Thyroid gland (tissue), 4 donors: ENCODE measurements at regions not wholly inside any gene's neighbourhood (a gene's known extent, or its start where the extent isn't known, plus 50 kb on each side); places are given as distances from the start of the nearest gene placed in this dataset.

Experiments
- DNase-seq, 2 donors: peaks; one replicate each; pipeline ENCODE4 v3.0.0-alpha.2; 2019
- H3K27ac ChIP-seq, 3 donors: fragments of 200-600 bp; sonication (generic); 1 replicate in 2 of 3; 2 replicates in 1 of 3; pipeline ENCODE4 v1.5.1; 2016 to 2019; ENCODE audit warnings: mild to moderate bottlenecking in 1 of 3, moderate library complexity in 1 of 3
- H3K27me3 ChIP-seq: fragments of 200-600 bp; sonication (generic); one replicate; pipeline ENCODE4 v1.5.1; 2019
- H3K36me3 ChIP-seq, 2 donors: fragments of 200-600 bp; sonication (generic); one replicate each; pipeline ENCODE4 v1.5.1; 2016 to 2019
- H3K4me1 ChIP-seq, 2 donors: fragments of 200-600 bp; sonication (generic); one replicate each; pipeline ENCODE4 v1.5.1; 2017 to 2019
- H3K4me3 ChIP-seq, 3 donors: fragments of 200-600 bp; sonication (generic); replicated peaks in 1 of 3; 1 replicate in 2 of 3; 2 replicates in 1 of 3; pipeline ENCODE4 v1.5.1; 2016; ENCODE audit warnings: mild to moderate bottlenecking in 1 of 3
- H3K9me3 ChIP-seq: fragments of 200-600 bp; sonication (generic); one replicate; pipeline ENCODE4 v1.5.1; 2017
- CTCF ChIP-seq, 6 experiments: fragments of 200-600 bp in 3 of 6; fragments of 450-650 bp in 3 of 6; sonication (generic) in 3 of 6; IDR thresholded peaks; one replicate each; pipeline ENCODE4 v1.5.1; 2016 to 2019; ENCODE audit warnings: antibody characterized with exemption in 6 of 6, mild to moderate bottlenecking in 2 of 6, inconsistent platforms in 1 of 6, moderate library complexity in 1 of 6
- POLR2A ChIP-seq, 2 donors: fragments of 450-650 bp; IDR thresholded peaks; one replicate each; pipeline ENCODE4 v1.6.1; 2017; ENCODE audit warnings: antibody characterized with exemption in 2 of 2, mild to moderate bottlenecking in 2 of 2, moderate library complexity in 1 of 2
- WGBS, 2 donors: methylation state at CpG; one replicate each; pipeline ENCODE4 v1.1.5; 2017; 5-methylcytosine and 5-hydroxymethylcytosine counted together
- intact Hi-C: fragments of 100-400 bp; cut with DNase I; formaldehyde crosslinking; loops from one replicate; pipeline ENCODE4 v1.15.1; 2023

GRCh38 chr9:108094676-108094993 lies 605.1 kb upstream of the KLF4 start:
- 86 to 92% methylated on average over 2 of the region's 2 CpGs for WGBS, 2 donors
- H3K4me1 ChIP-seq = no peaks in the 10 kb centered on the region
- H3K27ac ChIP-seq = no peak overlapping the region
- intact Hi-C loops = loop anchor here (5.0 kb wide), 1 partner anchor 338 kb away; no protein-coding TSS in a partner anchor
- H3K9me3 ChIP-seq = no peaks in the 10 kb centered on the region
- TF ChIP-seq POLR2A (IDR thresholded peaks at IDR 0.05) (no peak), CTCF (IDR thresholded peaks at IDR 0.05) (no peak)
- no peaks in the 10 kb centered on the region for H3K36me3 ChIP-seq
- DNase-seq = no peak
- no peak overlapping the region for H3K4me3 ChIP-seq
- no peaks in the 10 kb centered on the region for H3K27me3 ChIP-seq

- Histone ChIP-seq H3K27me3 (no peaks in the 10 kb centered on the region), H3K4me3 (no peak overlapping the region), H3K36me3 (no peaks in the 10 kb centered on the region), H3K4me1 (no peaks in the 10 kb centered on the region), H3K9me3 (no peaks in the 10 kb centered on the region), H3K27ac (no peak overlapping the region)
- TF ChIP-seq POLR2A (IDR thresholded peaks at IDR 0.05) = no peak
- no peak for TF ChIP-seq CTCF (IDR thresholded peaks at IDR 0.05)
- intact Hi-C loops = loop anchor here (5.0 kb wide), 1 partner anchor 338 kb away; no protein-coding TSS in a partner anchor
- WGBS, 2 donors = 60 to 73% methylated on average over 1 of the region's 1 CpG
- no peak for DNase-seq
These were observed 604.5 kb upstream of the KLF4 start for GRCh38 chr9:108093773-108094675.

DNA sequence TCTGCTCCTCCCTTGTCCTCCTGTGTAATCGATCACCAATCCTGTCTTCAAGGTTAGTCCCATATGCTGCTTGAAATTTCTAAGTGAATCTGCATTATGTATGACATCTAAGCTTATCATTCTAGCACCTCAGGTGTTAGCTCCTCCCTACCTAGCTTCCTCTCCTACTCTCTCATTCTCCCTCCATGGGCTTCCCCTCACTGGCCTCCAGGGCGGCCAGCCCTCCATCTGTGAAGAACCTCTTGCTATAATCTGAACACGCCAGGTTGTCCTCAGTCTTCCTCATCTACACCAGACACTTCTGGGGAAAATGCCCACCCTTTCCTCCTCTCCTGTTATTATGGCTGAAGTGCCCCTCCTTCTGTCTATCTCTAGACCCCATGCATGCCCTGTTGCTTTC lies 599.3 kb upstream of the KLF4 start:
- no peak for DNase-seq
- Histone ChIP-seq H3K4me1 (no peaks in the 10 kb centered on the region), H3K27me3 (no peaks in the 10 kb centered on the region), H3K27ac (no peak overlapping the region), H3K36me3 (no peaks in the 10 kb centered on the region), H3K9me3 (no peaks in the 10 kb centered on the region), H3K4me3 (no peak overlapping the region)
- intact Hi-C loops = no loop called here
- TF ChIP-seq POLR2A (IDR thresholded peaks at IDR 0.05) = no peak
- TF ChIP-seq CTCF (IDR thresholded peaks at IDR 0.05) = no peak
- 88 to 92% methylated on average over 3 of the region's 3 CpGs for WGBS, 2 donors

DNA sequence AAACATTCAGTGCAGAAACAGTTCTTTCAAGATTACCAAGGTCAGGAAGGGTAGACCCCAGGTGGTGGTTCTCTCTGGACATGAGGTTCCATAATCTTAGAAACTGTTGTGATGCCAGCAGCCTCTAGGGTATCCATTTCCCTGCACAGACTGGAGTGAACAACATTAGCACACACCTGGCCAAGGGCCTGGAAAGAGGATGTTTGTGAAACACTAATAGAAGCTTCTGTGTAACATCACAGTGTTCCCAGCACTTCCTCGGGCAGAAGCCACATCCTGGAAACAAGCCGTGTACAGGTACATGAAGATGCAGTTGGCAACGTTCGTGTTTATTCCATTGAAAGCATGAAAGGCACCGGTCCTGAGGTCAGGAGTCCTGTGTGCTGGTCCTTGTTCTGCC lies 598.2 kb upstream of the KLF4 start:
- DNase-seq = peak; percentile 13 to 19
- Histone ChIP-seq H3K27me3 (no peaks in the 10 kb centered on the region), H3K4me1 (no peaks in the 10 kb centered on the region), H3K27ac (no peak overlapping the region), H3K4me3 (no peak overlapping the region), H3K36me3 (no peaks in the 10 kb centered on the region), H3K9me3 (no peaks in the 10 kb centered on the region)
- TF ChIP-seq CTCF (IDR thresholded peaks at IDR 0.05) = no peak
- no peak for TF ChIP-seq POLR2A (IDR thresholded peaks at IDR 0.05)
- intact Hi-C loops = no loop called here
- 67 to 80% methylated on average over 5 of the region's 5 CpGs for whole genome bisulfite sequencing, 2 donors

DNA sequence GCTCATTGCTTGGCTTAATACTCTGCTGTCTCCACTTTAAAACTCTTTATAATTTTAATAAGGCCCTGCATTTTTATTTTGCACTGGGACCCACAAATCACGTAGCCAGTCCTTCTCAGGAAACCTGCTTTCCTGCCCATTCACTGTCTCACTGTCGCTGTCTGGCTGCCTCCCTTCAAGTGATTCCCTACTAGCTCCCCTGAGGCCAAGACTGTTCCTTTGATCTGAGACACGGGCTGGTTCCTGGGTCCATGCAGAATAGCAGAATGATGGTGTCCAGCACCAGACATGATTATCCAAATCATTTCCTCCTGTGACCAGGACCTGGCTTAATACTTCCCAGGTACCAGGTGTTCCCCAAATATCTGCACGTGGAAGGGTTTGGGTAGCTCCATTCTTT lies 597.1 kb upstream of the KLF4 start:
- Histone ChIP-seq H3K9me3 (no peaks in the 10 kb centered on the region), H3K27me3 (no peaks in the 10 kb centered on the region), H3K4me3 (no peak overlapping the region), H3K27ac (no peak overlapping the region), H3K4me1 (no peaks in the 10 kb centered on the region), H3K36me3 (no peaks in the 10 kb centered on the region)
- intact Hi-C loops = no loop called here
- 56 to 58% methylated on average over 4 of the region's 4 CpGs for WGBS, 2 donors
- TF ChIP-seq POLR2A (IDR thresholded peaks at IDR 0.05) = no peak
- no peak for TF ChIP-seq CTCF (IDR thresholded peaks at IDR 0.05)
- no peak for DNase-seq
